Stimulated activated CD4-positive, alpha-beta T cell treated with anti-CD3 and anti-CD28 coated beads, TNF-alpha, amount 100 ng/mL, for 48 hours (primary cell): ENCODE measurements at regions not wholly inside any gene's neighbourhood (a gene's known extent, or its start where the extent isn't known, plus 50 kb on each side); places are given as distances from the start of the nearest gene placed in this dataset.

Source experiments
- DNase-seq, 3 donors: peaks; one replicate each; pipeline ENCODE4 v3.0.0-alpha.2; 2020; ENCODE audit warnings: low read depth in 3 of 3

DNA sequence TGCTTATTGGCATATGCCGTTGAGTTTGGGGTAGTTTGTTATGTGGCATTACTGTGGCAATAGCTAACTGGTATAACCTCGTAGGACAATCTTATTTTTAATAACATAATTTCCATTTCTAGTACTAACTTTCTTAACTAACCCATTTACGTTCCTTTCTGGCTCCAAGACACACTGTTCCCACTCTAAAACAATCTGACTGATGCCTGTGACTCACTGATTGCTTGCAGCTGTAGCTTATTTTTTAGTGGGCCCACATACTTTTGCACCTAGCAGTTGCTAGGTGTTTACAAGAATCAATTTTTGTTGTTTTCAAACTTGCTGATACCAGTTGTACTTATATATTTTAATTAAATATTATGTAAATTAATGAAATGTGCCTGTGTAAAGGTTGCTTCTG is 52.2 kb downstream of the FAT3 start:
- DNase-seq, result no peak

DNA sequence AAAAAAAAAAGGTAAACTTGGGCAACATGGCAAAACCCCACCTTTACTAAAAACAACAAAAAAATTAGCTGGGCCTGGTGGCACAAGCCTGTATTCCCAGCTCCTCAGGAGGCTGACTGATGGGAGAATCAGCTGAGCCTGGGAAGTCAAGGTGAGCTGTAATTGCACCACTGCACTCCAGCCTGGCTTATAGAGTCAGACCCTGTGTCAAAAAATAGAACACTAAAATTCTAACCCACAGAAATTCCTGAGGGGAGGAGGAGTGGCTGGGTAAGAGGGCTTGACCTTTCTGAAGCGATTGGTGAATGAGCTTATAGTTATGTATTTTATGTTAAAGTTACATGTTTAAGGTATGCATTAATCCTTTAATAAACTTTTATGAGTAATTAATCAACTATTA is 53.3 kb downstream of the FAT3 start:
- DNase-seq, result no peak

DNA sequence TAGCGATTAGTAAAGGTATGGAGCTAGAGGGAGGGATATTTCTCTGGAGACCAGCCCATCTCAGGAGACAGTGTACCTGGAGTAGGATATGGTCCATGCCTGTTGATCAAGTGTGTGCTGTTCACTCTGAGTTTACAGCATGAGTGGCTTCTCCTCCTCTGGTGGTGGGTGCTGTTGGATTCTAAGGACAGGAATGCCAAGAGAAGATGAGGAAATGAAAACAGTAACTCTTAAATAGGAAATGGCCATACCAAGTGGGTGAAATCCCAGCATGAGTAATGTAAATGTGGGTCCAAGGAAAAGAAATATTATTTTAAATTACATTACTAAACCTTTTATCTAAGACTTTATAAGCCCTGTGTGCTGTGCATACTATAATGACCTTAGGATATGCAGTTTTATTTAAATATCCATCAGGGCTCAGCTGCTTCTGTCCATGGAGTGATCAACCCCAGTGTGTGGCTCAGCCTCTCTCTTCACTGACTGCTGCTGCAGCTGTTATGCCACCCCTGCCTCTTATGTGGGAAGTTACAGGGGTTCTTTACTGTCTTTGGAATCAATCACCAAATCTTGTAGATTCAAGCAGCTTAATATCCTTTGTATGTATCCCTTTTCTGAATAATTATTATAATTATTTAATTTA is 54.3 kb downstream of the FAT3 start:
- DNase-seq, result no peak

DNA sequence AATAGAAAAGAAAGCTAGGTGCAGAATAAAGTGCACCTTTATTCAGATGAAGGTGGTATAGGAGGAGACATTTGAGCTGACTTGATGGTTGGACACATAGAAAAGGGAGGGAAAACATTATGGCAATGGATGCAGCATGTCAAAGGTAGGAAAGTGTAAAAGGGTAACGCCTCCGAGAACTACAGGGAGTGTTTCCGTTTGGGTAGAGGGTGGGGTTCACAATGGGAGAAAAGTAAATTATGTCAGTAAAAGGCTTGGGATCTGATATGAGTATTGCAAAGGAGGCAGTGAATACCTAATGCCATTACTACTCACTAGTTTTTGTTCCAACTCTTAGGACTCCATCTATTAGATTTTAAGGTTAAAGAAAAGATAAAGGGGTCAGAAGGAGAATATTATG is 59.5 kb downstream of the FAT3 start:
- DNase-seq, result no peak

DNA sequence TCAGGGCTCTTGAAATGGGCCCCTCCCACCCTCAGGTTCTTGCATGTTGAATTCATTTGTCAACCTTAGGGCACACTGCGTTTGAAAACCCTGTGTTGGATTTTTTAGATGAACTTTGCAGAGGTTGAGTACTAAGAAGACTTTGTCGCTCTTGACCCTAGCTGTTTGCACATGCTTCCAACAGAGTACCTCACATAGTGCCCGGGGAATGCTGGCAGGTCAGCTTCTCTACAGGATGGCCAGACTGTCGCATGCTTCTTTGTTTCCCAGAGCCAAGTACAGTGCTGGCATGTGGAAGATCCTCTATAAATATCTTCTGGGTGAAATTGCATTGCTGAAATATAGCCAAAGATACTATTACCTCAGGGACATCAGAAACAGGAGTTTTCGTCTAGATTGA is 59.9 kb downstream of the FAT3 start:
- no peak for DNase-seq

DNA sequence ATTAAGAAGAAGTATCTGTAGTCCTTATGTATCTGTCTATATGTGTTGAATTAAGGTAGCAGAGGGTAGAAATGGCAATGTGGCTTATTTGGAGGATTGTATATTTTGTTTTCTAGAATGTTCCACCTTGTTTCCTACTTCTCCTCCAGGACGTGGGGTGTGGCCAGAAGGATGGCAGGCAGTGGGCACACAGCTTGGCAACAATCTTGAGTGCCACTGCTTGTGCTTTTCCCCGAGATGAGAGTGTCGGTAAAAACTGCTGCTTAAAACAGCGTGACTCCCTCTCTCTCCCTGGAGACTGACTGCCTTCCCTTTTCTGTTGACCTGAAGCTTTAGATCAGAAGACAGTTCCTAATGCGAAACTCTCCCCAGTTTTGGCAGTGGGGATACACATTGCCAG is 61.2 kb downstream of the FAT3 start:
- DNase-seq, result no peak

DNA sequence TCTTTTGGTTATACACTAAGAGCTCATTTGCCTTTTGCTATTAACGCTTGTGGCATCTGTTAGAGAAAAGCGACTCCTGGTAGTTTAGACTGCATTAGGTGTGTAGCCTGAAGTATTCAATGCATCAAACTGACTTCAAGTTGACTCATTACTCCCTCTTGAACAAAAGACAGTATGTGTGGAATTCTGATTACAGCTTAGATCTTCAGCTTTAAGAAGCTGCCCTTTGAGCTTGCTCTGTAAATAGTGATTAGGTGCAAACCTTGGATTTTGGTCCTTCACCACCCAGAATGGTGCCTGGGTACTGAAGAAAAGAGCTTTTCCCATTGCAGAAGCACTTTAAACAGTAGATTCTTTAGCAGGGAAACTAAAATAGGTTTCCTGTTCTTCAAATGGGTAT is 62.1 kb downstream of the FAT3 start:
- DNase-seq, result no peak

DNA sequence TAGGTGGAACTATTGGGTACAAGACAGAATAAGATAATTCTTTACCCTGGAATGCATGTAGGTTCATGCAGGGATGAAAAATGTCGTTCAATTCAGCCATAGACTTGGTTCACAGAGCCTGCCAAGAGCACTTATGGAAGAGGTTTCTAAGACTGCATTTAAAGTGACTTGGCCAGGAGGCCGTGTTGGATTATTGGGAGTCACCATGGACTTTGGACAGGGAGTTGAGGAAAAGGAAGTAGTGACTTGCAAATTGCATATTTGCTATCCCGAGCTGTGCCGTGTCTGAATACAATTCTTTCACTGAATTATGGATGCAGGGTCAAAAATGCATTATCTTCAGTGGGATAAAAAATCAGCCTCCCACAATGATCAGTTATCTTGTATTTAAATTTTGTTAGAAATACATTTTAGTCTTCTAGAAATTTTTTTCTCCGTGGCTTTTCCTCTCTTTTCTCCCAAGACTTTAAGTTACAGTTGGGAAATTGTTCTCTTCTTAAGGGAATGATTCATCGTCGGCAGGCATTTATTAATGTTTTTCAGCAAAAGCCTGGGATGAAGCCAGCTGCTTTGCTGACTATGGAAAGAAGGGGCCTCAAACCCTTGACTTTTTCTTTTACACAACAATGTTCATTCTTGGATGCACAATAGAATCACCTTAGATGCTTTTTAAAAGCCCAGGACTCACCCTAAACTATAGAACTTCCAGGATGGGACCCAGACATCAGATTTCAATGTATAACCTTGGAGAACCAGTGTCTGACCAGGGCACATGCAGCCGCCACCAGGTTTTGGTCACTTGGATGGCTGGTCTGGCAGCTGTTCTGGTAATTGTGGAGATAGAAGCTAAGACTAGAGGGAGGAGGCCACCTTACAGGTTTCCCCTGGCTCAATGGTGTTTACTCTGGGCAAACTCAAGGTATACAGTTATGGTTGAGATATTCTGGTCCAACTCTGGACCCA is 70.8 kb downstream of the FAT3 start:
- DNase-seq, result no peak

DNA sequence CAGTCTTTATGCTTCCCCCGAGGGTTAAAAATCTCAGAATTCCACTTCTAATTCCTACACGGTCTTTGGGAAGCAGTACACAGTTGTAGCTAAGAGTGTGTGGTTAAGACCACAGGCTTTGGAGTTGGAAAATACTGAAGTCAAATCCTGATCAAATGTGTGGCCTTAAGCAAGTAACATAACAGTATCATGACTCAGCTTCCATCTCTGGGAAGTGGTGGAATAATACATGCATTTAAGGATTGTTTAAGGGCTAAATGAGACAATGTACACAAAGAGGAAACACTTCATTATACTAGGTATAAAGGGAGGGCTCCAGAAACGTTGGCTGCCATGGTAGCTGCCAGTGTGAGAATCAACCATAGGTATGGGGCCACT is 71.5 kb downstream of the FAT3 start:
- DNase-seq, result no peak

DNA sequence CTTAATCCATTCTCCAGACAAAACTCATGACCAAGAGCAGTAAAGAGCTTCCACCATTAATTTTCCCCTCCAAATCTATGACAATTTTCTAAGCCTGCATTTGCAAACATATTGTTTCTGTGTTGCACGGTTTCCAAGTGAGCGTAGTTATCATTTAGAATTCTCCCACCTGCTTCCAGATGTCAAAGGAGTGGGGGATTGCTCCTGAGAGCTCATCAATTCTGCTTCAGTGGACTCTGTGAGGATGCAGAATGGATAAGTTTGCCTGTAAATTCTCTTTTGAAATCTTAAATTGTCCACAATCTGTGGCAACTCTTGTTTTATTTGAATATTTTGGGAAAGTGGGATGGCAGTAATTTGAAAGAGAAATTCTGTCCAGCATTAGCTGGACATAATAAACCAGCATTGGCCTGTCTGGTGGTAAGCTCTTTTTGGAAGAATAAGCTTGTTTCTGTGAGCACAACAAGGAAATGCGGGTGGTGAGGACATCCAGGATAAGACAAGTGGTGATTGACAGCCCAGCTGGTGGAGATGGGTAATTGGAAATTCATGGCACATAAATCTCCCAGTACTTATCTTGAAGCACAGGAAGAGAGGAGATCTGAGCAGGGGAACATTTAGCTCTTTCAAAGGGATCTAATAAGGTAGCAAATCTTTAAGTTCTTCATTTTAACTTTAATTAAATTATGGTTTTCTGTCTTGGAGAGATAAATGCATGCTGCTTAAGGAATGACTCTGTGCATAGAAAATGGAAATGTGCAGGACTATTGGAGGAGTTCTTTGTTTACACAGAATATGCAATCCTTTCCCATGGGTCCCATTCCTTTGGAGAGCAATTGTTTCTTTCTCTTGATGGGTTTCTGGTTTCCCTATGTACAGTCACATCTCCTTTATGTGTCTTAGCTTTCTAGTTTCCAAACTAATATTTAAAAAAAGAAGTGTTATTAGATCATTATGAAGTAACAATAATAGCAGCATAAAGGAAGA is 73.2 kb downstream of the FAT3 start:
- no peak for DNase-seq

DNA sequence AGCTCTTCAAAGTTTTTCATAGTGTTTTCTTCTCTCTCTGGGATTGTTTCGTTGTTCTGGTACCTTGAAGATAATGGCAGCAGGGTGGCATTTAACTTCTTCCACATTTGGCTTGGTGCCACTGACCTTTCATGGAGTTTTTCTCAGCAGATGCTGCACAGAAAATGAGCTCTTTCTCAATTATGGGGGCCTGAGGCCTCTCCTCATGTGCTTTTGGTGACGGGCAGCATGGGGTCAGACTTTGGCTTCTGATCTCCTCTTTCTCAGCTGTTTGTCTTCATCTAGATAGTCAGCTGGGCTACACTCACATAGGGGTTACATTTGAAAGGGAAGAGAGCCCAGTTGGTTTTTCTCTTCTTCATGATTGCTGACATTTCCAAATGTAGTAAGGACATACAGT is 76.3 kb downstream of the FAT3 start:
- DNase-seq, result no peak

DNA sequence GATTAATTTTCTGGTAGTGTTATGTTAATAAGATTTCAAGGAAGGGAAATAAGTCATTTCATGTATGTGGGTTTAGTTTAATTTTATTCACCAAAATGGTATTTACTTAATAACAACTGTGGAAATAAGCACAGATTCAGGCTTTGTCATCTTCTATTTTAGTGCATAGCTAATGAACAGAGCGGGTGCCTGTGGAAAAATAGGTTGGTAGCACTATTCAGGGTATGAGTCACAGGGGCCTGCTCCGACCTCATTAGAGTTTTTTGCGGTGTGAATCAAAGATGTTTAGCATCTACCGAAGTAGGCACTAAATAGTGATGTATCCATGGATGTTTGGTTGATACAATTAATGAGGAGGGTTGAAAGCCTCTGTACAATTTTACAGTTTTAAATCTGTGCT is 78.2 kb downstream of the FAT3 start:
- DNase-seq, result no peak

DNA sequence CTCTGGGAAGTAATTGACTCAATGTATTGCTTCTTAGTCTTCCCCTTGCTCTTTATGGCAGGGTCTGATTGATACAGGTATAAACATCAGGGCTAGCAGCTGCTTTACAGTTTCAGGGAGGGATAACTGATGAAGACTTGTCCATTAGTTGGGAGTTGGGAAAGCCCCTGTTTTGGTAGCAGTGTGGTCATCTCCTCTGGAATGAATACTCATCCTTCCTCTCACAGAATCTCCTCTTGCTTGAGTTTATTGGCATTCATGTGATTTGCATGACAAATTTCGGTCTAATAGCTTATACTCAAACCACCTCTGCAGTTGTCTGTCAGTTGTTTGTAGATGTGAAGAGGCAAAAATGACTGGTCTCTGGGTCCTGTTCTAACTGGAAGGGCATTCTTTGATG is 79.7 kb downstream of the FAT3 start:
- DNase-seq, result no peak

DNA sequence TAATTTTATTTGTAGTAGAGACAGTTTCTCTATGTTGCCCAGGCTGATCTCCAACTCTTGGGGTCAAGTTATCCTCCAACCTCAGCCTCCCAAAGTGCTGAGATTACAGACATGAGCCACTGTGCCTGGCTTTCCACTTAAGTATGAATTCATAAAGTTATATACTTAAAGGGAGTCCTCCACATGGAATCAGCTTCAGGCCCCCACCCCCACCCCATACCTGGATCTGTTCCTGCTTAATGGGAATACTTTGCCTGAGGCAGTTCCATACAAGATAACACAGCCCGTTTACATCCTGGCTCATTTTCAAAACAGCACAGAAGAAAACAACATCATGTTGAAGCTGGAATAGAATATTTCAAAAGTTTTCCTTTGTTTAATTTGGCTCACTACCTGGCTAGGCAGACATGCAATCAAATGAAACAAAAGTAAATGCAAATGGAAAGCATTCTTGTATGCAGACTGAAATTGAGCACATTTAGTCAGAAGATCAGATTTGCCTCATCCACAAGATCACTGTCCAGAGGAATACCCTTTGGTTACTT is 82.4 kb downstream of the FAT3 start:
- no peak for DNase-seq

DNA sequence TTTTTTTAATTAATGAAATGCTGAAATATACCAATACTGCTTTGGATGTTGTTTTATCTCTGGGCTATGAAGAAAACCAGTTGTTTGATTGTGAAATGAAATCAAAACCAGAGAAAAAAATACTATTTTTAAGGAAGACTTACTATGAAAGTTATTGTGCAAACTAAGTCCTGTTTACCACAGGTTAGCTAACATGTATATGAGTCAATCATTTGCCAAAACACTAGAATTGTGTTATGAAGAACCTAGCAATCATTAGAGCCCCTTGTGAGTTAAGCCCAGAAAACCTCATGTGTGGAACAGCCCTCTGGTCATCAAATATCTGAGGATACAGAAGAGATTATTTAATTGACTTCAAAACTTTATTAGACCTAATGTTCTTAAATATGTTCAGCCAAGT is 83.7 kb downstream of the FAT3 start:
- DNase-seq, result no peak

DNA sequence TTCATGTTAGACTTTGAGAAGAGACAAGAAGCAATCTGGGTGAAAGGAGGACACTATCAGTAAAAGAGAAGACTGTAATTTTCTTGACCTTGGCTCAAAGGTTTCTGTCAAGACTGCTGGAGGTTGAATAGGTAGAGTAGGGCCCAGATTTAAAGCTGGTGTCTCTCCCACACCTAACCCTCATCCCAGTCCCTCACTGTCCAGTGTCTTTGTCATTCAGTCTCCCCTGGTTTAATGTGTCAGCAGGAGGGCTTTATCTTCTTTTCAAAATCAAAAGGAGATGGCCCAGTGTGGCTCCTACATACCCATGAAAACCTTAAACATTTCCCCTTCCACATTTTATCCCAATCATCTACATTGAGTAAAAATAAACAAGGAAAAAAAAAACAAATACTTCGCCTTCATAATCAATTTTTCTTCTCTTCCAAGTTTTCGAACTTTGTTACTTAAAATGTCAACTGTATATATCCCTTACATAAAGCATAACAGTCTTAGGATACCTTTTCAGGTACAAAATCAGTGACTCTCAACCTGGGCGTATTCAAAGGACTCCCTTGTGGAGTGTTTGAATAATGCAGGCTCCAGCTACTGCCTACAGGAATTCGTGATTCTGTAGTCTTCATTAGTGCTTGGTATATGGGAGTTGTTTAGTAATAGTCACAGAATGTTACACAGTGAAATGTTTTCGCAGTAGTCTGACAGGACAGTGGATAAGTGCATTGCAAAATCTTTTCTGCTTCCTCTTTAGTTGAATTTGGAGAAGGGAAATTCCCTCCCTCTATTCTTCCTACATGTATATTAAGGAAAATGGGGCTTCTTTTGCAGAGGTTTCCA is 87.2 kb downstream of the FAT3 start:
- DNase-seq, result no peak

DNA sequence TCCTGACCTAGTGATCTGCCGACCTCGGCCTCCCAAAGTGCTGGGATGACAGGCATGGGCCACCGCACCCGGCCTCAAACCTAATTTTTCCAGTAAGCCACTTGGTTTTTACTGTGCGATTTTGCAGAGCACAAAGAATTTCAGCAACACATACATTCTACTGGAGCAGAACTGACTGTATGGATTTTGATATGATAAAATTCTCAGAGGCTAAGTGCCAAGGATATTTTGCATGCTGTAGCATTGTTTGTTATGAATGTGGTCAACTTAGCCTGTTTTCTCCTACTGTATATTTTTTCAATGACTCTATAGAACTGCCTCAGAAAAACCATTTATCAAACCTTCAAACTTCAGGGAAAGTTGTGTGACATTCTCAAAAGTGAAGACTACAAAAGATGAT is 89.2 kb downstream of the FAT3 start:
- no peak for DNase-seq

DNA sequence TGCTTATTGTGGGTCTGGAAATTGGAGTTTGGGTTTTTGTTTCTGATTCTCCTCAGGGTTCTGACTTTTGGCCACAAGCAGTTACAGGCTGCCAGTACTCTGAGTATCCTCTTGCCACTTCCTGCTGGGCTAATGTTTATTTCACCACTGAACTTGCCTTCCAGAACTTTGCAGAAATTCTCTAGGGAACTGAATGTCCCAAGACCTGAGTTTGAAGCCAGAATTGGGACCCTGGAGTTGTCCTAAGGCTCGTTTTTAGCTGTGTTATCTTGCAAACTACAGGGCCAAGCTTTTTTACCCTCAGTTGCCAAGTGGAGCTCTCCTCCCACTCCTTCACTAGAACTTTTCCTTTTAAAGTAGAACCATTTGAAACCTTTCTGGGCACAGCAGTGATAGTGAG is 89.9 kb downstream of the FAT3 start:
- DNase-seq, result no peak

DNA sequence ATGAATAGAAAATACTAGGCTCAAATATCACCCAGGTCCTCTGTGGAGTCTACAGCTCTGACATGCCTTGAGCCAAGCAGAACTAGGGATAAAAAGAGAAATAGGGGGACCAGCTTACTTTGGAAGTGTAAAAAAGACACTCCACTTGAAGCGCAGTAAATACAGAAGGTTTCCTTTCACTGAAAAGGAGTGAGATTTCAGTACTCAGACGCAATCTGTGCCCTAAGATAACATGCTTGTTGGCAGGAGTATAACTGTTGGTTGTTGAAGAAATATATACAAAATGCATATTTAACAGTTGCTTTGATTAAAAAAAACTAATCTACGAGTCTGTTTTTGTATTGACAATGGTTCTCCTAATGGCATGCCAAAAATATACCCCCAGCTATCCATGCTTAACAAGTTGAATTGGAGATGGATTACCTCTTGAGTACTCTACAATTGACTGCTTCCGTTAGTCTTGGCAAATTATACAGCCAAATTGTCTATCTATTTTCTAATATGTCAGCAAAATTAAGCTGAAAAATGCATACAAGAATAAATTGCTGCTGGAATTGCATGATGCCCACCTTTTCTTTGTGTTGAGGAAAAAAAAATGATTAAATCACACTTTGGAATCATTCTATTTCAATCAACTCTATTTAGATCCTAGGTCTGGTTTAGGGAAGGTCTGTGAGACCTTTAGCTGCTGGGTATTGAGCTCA is 91.6 kb downstream of the FAT3 start:
- DNase-seq, result no peak

DNA sequence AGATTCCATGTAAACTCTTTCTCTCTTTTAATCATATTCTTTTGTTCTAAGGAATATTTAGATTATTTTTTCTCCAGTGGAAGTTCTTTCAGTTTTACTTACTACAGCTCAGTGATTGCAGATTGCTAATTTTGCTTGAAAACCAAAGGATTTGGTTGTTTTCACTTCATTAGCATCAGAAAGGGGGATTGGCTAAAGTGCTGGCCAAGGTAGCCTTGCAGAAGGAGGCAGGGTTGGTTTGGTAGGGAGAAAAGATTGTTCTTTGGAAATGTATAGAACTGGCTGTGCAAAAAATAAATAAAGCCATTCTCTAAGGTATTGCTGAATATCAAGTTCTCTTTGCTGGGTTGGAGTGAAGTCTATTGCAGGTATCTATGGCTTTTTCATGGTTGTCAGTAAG is 92.6 kb downstream of the FAT3 start:
- DNase-seq, result no peak
